NAMALWA (cell line): ENCODE measurements at regions not wholly inside any gene's neighbourhood (a gene's known extent, or its start where the extent isn't known, plus 50 kb on each side); places are given as distances from the start of the nearest gene placed in this dataset.

Experiments
- DNase-seq: peaks from one replicate; pipeline ENCODE4 v3.0.0-alpha.2; 2015; ENCODE audit warnings: low spot score

DNA sequence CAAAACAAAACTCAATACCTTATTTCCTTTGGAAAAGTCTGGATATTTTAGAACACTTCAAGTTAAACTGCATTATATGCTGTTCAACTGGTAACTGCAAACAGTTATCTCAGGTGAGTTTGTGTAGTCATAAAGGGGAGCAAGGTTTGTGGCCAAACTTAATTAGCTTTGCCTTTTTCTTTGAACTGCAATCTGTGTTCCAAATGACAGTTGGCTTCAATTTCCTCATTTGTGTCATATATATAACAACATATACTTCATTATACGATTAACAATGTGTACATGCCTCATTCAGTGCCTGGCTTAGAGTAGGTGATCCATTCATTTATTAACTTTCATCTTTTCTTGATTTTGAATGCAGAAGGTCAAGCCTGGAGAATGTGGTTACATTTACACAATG lies 55.8 kb downstream of the KCNE4 start:
- no peak for DNase-seq

DNA sequence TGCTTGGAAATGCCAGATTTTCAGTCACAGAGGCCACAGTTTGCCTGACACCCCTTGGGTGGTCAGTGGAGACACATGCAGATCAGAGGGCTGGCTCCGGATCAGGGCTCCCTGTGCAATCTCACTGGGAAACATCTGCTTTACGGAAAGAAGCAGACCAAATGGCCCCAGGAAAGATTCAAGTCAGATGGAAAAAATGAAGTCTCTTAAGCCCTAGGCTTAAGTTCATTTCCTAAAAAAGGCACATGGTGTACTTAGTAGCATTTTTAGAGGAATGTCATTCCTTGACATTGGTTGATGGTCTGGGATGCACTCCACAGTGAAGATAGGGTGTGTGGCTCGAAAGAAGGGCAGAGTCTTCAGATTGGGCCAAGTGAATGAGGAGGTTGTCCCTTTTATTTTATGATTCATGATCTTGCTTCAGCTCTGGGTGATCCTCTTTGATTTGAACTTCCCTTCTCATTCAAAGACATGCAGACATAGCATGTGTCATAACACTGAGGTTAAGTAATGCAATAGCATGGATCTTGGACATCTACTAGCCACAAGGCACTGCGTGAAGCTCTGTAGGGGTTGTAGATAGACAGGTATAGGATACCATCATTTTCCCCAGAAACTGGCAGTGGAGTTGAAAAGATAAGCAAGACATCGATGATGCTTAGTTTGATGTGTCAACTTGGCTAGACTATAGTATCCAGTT lies 56.5 kb downstream of the KCNE4 start:
- no peak for DNase-seq

DNA sequence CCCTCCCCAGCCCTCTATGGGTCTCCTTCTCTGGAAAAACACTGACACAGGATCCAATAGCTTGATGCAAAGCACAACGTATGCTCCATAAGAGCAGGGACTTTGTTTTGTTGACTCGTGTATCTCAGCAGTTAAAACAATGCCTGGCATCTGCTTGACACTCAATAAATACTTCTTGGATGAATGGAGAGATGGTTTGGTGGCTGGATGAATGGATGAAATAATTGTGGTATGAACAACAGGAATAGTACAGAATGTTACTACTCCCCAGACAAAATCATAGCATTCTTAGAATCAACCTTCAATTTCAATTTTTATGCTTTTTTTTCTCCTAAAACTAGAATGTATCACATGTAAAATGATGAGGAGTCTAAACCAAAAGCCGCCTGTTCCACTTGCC lies 57.4 kb downstream of the KCNE4 start:
- no peak for DNase-seq

DNA sequence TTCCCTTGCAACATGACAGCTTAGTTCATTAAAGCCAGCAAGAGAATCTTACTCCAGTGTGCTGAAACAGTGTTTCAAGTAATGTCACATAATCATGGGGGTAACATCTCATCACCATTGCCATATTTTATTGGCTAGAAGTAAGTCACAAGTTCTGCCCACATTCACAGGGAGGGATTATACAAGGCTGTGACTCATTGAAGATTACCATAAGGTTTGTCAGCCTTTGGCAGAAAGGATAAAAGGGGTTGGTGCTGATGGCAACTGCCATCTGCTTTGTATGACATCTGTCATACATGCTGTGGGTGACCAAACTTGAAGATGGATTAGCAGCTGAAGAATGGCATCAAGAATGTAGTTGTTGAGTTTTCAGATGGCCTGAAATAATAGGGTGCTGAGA lies 61.2 kb downstream of the KCNE4 start:
- DNase-seq: no peak

DNA sequence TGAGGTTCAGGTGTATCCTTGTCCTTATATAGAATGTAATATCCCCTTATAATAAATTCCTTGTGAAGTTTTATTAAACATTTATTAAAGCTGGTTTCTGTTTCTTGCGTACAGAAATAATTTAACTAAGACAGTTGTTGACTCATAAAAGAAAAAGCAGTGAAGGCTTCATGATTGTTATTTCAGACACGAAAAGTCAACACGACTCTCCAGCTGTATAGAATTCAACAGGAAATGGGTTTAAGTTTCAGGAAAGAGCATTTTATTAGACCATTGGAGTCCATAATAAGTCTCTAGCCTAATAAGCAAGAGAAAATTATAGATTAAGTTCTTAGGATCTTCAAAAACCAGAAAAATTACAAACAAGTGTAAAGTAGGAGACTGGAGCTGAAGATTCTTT lies 62.2 kb downstream of the KCNE4 start:
- DNase-seq: no peak

DNA sequence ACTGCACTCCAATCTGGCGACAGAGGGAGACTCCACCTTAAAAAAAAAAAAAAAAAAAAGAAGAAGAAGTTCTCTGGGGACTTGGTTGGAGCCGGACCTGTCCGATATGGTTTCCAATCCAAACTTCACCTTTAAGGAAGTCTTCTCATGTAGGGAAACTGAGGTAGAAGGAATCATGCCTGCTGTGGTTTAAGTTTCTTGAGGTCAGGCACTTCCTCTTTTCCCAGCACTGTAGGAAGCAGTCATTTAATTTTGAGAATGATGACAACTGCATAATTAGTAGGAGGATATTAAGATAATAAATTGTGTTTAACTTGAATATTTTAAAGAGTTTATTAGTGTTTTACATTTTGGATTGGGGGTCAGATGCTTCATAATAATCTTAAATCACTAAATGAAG lies 62.9 kb downstream of the KCNE4 start:
- DNase-seq: no peak

DNA sequence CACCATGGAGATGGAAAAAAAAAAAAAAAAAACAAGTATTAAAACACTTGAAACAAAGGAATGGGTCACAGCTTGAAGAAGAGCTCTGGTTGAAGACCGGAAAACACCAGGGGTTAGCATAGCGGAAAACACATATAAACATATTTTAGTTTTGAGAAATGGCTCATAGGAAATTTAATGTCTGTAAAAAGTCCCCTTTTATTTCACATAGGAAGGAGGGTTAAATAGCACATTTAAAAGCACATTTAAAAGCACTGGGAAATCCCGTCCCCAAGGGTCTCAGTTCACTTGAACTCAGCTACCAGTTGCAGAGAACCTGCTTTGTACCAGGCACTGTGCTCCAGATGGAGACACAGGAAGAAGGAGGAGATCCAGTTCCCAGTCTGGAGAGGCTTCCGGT lies 65.5 kb downstream of the KCNE4 start:
- DNase-seq: no peak

DNA sequence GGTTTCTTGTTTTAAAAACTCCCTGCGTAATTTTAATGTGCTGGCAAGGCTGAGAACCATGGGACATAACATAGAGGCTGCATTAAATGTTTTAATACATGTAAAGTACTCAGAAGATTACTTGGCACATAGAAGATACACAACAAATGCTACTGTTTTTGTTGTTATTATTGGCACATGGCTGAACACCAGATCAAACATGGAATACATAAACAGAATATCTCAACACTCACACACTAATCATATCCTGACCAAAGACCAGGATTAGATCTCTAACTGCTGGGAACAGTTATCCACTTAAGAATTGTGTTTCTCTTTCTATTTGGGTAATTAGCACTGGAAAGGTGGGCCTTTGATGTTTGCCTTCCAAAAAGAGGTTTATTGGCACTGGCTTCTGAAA lies 69.3 kb downstream of the KCNE4 start:
- DNase-seq: no peak

DNA sequence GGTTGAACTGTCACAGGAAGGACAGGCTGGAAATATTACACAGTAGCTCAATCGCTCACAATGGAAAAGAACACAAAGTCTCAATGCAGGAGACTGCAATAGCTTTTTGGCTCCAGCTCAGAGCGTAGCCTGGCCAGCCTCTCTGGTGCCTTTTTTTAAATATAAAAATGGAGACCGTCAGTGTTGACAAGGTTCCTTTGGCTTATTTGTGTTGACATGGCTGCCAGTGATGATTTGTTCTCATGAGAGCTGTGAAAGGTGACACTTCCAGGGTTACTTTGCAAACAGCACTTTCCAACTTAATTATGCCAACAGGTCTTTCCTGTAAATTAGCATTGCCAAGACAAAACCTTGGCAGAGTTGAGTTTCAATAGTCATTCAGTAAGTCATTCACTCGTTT lies 70.8 kb downstream of the KCNE4 start:
- no peak for DNase-seq

DNA sequence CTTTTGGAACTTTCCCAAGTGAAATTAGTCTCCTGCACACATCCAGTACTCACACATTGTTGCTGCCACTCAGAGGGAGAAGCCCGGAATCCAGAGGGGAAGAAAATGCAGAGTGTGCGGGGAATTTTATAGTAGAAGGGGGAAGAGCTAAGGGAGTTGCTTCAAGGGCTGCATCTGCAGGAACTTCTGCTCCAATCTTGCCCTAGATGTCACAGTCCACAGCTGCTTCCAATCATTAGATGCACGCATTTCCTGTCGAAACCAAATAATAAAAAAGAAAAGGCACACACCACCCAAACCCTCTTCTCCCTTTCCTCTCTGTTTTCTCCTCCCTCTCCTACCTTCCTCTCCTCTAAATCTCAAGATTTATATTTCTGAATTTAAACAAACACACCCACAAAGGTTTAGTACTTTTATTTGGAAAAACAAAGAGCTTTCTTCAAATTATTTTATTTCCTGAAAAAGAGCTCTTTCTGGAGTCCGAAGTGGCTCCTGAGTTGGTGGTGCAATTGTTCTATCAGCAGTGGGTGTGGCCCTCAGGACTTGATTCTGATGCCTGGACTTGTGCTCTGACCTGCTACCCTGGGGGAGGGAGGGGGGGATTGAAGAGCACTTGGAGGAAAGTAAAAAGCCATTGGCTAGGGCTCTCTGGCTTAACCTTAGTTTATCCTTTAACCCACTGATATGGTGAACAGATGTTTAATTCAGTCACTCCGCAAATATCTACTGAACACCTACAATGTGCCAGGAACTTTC lies 72.0 kb downstream of the KCNE4 start:
- no peak for DNase-seq

DNA sequence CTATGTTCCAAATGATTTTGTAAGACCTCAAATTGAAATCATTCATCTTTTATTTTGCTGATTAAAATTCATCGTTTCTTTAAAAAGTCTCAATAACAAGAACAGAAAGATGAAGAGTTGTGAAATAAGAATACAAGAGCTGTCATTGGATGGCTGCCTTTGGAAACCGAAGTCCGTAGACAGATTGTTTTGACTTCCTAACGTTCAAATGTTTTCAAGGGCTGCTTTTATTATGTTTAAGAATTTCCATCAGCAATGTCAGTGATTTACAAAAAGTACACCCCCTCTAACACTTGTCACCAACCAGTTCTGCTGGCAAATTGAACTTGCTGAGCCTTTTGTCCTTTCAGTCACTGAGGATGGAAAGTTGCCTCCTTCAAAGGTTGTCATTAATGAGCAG lies 89.6 kb downstream of the KCNE4 start:
- no peak for DNase-seq

DNA sequence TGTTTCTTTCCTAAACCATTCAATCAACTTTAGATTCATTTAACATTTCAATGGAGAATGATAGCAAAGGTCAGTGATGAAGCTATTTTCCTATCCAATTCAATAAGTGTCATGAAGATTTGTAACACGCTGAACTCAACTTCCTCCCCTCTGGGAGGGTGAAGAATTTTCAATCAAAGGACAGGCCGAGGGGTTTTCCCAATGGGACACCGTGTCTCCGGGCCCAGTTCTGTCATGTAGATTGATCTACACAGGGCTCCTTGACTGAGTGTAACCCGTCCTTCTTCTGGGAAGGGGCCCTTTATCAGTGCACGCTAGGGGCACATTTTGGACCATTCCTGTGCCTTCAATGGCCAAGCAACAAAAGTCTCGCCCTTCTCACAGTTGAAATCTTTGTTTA lies 90.1 kb downstream of the KCNE4 start:
- no peak for DNase-seq

DNA sequence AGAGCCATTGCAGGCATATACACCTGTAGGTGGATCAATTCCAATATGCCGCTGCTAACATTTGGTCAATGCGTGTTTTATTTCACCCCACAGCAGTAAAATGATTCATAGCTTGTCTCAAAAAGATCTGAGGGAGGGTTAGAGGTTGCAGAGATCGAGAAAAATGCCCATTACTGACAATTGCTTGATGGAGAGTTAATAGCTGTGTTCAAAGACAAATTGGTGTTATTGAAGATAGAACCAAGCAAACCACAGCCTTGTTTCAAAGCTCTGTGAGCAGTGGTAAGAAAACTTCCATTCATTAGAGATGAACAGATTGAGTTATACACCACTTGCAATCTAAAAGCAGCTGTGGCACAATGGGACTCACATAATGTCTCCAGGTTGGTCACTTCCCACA lies 95.4 kb downstream of the KCNE4 start:
- DNase-seq: no peak

DNA sequence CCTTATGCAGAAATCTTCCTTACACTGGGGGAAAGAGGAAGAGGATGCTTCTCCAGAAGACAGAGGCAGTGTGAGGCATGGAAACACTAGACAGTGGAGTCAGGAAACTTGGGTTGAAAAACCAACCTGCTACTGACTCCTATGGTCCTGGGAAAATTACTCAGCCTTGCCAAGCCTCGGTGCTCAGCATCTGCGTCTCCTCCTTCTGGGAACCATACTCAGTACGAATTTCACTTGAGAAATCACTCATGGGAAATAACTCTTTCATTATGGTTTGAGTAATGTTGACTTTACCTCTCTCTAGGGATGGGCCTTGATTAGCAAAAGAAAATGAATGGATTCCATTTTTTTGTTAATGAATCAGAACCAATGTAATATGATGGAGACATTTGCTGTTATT lies 96.5 kb downstream of the KCNE4 start:
- no peak for DNase-seq

DNA sequence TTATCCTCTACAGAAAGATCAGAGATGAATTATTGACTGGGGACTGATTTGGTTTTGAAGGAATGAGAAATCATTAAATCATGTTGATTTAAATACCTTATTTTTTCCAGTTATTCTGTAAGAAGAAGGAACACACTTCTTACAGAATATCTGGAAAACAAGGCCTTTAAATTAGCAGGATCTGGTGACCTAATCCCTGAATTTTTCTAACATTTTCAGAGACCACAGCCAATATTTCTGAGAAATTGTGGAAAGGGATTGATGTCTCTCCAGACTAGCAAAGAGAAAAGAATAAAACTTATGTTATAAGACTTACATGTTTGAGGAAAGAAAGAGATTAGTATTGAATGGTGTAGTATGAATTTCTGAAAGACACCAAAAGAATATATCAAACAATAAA lies 104.0 kb downstream of the KCNE4 start:
- DNase-seq: no peak

DNA sequence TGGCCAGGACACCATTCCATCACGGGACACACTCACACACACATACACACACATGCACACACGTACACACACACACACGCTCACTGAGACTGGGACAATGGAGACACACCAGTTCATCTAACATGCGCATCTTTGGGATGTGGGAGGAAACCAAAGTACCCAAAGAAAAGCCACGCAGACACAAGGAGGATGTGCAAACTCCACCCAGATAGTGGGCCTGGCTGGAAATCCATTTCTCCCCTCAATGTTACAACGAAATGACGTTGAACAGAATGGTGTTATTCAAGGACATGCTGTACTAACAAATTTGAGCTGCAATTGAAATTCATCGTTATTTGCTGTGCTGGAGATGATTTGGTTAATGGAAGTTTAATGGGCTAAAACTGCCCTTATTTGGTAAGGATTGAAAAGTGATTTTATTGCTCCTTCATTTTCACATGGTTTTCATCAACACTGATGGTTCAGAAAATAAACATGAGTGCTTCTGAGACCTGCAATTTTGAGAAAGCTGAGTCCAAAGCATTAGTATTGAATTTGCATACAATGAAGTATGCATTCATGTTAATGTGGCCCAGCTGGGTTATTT lies 110.0 kb downstream of the KCNE4 start:
- DNase-seq: no peak

DNA sequence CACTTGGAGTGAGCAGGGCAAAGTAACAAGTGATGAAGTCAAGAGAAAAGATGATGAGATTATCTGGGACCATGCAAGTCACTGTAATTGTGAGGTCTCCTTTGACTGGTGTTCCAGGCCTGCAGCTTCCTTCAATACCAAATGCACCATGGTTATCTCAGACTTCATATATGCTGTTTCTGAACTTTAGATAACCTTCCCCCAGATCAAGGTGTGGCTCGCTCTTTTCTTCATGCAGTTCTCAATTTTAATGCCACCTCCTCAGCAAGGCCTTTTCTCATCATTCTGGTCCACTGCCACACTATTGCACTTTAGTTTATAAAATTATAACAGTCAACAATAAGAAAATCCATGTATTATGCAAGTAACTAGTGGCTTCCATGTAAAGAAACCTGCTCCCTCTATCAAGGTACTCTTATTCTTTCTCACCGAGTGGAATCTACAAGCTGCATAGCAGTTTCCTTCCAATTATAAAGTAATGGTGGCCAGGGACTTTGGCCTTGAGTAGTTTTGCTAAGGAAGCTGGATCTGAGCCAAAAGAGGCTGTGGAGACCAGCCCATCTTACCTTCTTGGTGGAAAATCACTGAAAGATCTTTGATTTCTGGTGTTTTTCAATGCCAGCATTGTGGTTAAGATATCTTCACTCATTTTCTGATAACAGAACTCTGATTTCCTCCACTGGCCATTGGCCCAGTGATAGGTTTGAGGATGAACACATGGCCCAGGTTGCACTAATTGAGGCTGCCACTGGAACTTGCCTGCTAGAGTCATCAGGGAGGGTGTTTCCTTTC lies 113.6 kb downstream of the KCNE4 start:
- DNase-seq: no peak

DNA sequence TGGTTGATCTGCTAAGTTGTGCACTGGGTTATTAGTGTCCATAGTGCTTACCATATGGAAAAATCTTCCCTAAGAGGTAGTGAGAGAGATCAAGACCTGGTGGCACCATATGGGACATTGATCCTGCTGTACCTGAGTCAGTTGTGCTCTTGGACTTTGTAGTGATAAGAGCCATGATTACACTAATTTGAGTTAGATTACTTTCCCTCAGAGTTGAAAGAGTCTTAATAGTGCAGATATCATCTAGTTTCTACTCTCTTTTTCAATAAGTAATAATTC lies 114.2 kb downstream of the KCNE4 start:
- no peak for DNase-seq

DNA sequence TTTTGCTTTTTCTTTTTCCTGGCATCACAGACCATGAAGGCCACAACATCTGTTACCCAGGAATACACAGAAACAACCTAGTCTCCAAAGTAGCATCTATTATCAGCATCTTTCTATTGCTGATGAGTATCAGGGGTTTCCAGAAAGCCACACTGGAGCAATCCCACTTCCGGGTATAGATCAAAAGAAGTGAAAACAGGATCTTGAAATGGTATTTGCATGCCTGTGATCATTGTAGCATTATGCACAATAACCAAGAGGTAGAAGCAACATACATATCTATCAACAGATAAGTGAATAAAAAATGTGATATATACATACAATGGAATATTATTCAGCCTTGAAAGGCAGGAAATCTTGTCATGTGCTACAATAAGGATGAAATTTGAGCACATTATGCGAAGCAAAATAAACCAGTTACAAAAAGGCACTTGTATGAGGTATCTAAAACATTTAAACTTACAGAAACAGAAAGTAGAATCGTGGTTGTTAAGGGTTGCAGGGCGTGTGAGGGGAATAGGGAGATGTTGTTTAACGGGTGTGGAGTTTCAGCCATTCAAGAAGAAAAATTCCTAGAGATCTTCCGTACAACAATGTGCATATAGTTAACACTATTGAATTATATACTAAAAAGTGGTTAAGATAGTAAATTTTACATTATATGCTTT lies 115.1 kb downstream of the KCNE4 start:
- peak; percentile 4 for DNase-seq

DNA sequence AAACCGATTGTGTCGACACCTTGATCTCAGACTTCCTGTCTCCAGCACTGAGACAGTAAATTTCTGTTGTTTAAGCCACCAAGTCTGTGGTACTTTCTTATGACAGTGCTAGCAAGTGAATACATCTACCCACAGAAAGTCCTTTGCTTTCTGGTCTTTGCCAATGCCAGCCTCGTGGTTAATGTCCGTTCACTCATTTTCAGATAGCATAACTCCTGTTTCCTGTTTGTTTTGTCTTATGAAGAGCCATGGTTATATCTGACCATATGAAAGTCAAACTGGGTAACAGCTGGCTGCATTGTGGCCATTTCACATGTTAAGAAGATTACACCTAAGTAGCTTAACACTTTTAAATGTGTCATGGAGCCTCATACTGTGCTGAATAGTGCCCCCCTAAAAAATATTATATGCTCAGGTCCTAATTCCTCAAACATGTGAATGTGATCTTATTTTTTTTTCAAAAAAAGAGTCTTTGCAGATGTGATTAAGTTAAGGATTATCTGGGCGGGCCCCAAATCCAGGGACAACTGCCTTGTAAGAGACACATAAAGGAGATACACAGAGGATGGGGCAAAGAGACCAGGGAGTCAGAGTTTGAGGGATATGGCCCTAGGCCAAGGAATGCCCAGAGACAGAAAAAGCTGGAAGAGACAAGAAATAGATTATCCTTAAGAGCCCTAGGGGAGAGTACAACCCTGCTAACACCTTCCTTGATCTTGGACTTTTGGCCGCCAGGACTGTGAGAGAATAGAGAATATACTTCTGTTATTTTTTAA lies 118.0 kb downstream of the KCNE4 start:
- no peak for DNase-seq

DNA sequence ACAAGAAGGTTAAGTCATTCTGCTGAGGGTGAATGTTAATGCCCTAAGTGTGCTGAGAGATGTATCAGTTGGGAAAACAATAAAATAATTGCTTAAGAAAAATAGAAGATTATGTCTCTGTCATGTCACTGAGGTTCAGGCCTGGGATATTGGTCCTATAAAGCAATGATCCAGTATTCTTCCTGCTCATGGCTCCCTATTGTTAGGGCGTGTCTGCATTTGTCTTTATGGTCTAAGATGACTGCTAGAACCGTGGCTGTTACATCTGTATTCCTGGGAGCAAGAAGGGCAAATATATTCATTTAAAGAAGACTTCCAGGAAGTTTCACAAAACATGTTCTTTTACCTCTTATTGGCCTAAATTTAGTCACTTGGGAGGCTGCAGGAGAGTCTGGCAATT lies 125.0 kb downstream of the KCNE4 start:
- DNase-seq: no peak

DNA sequence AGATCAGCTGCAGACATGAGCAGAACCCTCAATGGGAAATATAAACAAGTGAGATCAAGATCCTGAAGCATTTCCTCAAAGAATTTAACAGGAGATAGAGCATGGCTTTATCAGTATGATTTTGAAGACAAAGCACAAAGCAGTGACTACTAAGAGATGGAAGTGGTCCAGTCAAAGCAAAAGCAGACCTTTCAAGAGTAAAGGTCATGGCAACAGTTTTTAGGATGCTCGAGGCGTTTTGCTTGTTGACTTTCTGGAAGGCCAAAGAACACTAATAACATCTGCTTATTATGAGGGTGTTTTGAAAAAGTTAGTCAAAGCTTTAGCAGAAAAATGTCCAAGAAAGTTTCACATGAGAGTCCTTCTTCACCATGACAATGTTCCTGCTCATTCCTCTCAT lies 128.5 kb downstream of the KCNE4 start:
- no peak for DNase-seq
